ENCODE measurements at regions not wholly inside any gene's neighbourhood (a gene's known extent, or its start where the extent isn't known, plus 50 kb on each side); places are given as distances from the start of the nearest gene placed in this dataset.

- TF ChIP-seq, protein P1, sequence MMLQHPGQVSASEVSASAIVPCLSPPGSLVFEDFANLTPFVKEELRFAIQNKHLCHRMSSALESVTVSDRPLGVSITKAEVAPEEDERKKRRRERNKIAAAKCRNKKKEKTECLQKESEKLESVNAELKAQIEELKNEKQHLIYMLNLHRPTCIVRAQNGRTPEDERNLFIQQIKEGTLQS (IDR thresholded peaks at IDR 0.05), result no peak
- TF ChIP-seq MAX (IDR thresholded peaks at IDR 0.05), result no peak
Measured at GRCh38 chr14:58898655-58899316, 261.0 kb downstream of the DACT1 start (continued).

DNA sequence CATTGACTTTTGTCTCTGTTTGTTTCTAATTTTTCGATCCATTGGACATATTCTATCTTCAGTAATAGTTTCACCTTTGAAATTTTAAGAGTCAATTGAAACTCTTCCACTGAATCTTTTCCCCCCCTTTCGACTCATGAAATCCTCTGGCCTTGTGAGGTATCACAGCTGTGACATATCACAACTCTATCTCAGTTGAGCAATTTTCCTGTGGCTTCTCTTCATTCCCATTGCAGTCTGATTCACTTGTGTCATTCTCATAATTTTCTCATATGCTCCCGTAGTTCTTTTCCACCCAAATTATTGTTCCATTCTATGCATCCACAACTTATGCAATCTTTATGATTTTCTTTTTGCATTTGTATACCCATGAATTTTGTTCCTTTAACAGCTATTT is 261.6 kb downstream of the DACT1 start:
- Histone ChIP-seq H3K36me3 (ENCODE audit: control insufficient read depth in 1 of 2, insufficient read depth in 2 of 2, low read length in 2 of 2) (no peaks in the 10 kb centered on the region), H3K79me2 (ENCODE audit: insufficient read depth, low read length) (no peaks in the 10 kb centered on the region), H3K4me1 (ENCODE audit: control insufficient read depth in 1 of 2, insufficient read depth in 2 of 2, low read length in 2 of 2) (peaks cover 0 to 9% of the 10 kb centered on the region in 2 experiments; a peak in 2 of 4 replicates), H3K4me2 (ENCODE audit: low read length) (no peak overlapping the region), H3K9ac (ENCODE audit: low read length) (no peak overlapping the region), H3K27me3 (ENCODE audit: insufficient read depth, low read length) (no peaks in the 10 kb centered on the region), H2AFZ (ENCODE audit: low read depth, low read length, poor library complexity, severe bottlenecking) (no peak overlapping the region), H3K9me2 (ENCODE audit: insufficient read depth) (no peaks in the 10 kb centered on the region), H4K20me1 (ENCODE audit: insufficient read depth) (no peaks in the 10 kb centered on the region), H3K27ac (ENCODE audit: low read depth, low read length) (no peak overlapping the region), H3K9me3 (ENCODE audit: control insufficient read depth in 1 of 2, insufficient read depth in 1 of 2, low read depth in 1 of 2, low read length in 2 of 2) (no peaks in the 10 kb centered on the region), H3K4me3 (replicated peaks in 1 of 2; ENCODE audit: low read depth in 1 of 2, low read length in 2 of 2) (no peak overlapping the region)
- RAD21 ChIA-PET (ENCODE audit: low non-redundant PET in 1 of 2, low total read pairs in 2 of 2, uncharacterized antibody in 2 of 2, unreplicated experiment in 2 of 2), result no interaction called here
- DNase-seq (ENCODE audit: low read depth, low spot score) (no peak), ATAC-seq (no peak)
- intact Hi-C loops (cut with micrococcal nuclease), result no loop called here
- CTCF ChIA-PET, result interaction anchor here (1.1 kb wide), 1 partner anchor 121 kb away, joined by 3 read pairs; no protein-coding TSS in a partner anchor
- BruUV-seq (replicated peaks), result no TSS peak
- POLR2A ChIA-PET, result no interaction called here
- no peak for TF ChIP-seq EZH2phosphoT487 (IDR thresholded peaks at IDR 0.05; ENCODE audit: borderline replicate concordance)
- no peak for TF ChIP-seq MAX (IDR thresholded peaks at IDR 0.05)
- no peak for TF ChIP-seq JUND (IDR thresholded peaks at IDR 0.05)
- no peak for TF ChIP-seq RAD21 (IDR thresholded peaks at IDR 0.05; ENCODE audit: low read depth)
- no peak for TF ChIP-seq CBX3 (IDR thresholded peaks at IDR 0.05; ENCODE audit: low read depth)
- TF ChIP-seq CEBPB (IDR thresholded peaks at IDR 0.05; ENCODE audit: low read depth), result no peak
- TF ChIP-seq, protein P2, sequence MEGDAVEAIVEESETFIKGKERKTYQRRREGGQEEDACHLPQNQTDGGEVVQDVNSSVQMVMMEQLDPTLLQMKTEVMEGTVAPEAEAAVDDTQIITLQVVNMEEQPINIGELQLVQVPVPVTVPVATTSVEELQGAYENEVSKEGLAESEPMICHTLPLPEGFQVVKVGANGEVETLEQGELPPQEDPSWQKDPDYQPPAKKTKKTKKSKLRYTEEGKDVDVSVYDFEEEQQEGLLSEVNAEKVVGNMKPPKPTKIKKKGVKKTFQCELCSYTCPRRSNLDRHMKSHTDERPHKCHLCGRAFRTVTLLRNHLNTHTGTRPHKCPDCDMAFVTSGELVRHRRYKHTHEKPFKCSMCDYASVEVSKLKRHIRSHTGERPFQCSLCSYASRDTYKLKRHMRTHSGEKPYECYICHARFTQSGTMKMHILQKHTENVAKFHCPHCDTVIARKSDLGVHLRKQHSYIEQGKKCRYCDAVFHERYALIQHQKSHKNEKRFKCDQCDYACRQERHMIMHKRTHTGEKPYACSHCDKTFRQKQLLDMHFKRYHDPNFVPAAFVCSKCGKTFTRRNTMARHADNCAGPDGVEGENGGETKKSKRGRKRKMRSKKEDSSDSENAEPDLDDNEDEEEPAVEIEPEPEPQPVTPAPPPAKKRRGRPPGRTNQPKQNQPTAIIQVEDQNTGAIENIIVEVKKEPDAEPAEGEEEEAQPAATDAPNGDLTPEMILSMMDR (IDR thresholded peaks at IDR 0.05 in 2 of 3, conservative IDR thresholded peaks at IDR 0.05 in 1 of 3; ENCODE audit: borderline replicate concordance in 1 of 3, insufficient read depth in 1 of 3, low read depth in 2 of 3, low read length in 2 of 3), result no peak
- TF ChIP-seq, protein P1 (IDR thresholded peaks at IDR 0.05), result no peak
- TF ChIP-seq, protein P3, sequence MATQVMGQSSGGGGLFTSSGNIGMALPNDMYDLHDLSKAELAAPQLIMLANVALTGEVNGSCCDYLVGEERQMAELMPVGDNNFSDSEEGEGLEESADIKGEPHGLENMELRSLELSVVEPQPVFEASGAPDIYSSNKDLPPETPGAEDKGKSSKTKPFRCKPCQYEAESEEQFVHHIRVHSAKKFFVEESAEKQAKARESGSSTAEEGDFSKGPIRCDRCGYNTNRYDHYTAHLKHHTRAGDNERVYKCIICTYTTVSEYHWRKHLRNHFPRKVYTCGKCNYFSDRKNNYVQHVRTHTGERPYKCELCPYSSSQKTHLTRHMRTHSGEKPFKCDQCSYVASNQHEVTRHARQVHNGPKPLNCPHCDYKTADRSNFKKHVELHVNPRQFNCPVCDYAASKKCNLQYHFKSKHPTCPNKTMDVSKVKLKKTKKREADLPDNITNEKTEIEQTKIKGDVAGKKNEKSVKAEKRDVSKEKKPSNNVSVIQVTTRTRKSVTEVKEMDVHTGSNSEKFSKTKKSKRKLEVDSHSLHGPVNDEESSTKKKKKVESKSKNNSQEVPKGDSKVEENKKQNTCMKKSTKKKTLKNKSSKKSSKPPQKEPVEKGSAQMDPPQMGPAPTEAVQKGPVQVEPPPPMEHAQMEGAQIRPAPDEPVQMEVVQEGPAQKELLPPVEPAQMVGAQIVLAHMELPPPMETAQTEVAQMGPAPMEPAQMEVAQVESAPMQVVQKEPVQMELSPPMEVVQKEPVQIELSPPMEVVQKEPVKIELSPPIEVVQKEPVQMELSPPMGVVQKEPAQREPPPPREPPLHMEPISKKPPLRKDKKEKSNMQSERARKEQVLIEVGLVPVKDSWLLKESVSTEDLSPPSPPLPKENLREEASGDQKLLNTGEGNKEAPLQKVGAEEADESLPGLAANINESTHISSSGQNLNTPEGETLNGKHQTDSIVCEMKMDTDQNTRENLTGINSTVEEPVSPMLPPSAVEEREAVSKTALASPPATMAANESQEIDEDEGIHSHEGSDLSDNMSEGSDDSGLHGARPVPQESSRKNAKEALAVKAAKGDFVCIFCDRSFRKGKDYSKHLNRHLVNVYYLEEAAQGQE (IDR thresholded peaks at IDR 0.05; ENCODE audit: low read depth), result no peak
- no peak for TF ChIP-seq TCF7L2 (IDR thresholded peaks at IDR 0.05; ENCODE audit: borderline replicate concordance, extremely low read depth, insufficient read depth, insufficient read length)
- TF ChIP-seq SIN3A (IDR thresholded peaks at IDR 0.05; ENCODE audit: low read depth), result no peak
- no peak for TF ChIP-seq EGR1 (IDR thresholded peaks at IDR 0.05; ENCODE audit: low read depth)
- TF ChIP-seq POLR2AphosphoS5 (IDR thresholded peaks at IDR 0.05; ENCODE audit: low read depth, low read length), result no peak
- TF ChIP-seq EZH2 (IDR thresholded peaks at IDR 0.05), result no peak
- TF ChIP-seq SRF (IDR thresholded peaks at IDR 0.05; ENCODE audit: low read depth), result no peak
